ENCODE measurements at regions not wholly inside any gene's neighbourhood (a gene's known extent, or its start where the extent isn't known, plus 50 kb on each side); places are given as distances from the start of the nearest gene placed in this dataset.
"Not testable (repeated sequence)": the region's sequence is repeated elsewhere in the genome, so short reads cannot be mapped to it uniquely, and the experiment has no call there.

DNA sequence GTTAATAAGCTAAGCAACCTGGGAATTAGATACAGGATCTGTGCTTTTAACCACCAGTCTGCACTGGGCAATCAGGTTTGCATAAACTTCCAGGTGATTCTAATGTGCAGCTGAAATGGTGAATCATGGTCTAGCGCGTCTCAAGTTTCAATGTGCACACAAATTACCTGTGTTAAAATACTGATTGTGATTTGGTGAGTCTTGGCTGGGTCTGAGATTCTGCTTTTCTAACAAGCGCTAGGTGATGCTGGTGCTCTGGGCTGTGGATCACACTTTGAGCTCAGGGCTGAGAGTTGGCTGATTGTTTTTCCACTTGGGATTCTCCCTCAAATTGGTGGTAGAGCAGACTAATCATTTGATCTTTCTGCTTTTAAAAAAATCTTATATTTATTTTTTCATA lies 124.8 kb downstream of the C12orf75 start:
- DNase-seq (ENCODE audit: low read depth, low spot score), result no peak

DNA sequence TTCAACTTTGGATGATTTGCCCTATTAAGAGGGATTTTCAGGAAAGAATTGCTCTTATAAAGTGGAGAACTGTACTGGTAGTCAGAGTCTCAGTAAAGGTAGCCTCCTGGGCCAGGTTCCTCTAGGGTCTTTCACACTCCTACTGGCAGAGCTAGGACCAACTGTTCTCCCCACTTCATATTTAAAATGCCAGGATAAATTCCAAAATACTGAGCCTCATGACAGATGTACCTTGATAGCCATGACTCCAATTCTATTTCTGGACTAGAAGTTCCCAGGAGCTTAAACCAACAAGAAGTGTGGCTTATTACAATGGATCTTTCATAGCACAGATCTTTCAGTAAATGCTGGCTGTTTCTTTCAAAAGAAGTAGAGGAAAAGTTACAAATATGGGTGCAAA lies 126.5 kb downstream of the C12orf75 start:
- no peak for DNase-seq (ENCODE audit: low read depth, low spot score)

DNA sequence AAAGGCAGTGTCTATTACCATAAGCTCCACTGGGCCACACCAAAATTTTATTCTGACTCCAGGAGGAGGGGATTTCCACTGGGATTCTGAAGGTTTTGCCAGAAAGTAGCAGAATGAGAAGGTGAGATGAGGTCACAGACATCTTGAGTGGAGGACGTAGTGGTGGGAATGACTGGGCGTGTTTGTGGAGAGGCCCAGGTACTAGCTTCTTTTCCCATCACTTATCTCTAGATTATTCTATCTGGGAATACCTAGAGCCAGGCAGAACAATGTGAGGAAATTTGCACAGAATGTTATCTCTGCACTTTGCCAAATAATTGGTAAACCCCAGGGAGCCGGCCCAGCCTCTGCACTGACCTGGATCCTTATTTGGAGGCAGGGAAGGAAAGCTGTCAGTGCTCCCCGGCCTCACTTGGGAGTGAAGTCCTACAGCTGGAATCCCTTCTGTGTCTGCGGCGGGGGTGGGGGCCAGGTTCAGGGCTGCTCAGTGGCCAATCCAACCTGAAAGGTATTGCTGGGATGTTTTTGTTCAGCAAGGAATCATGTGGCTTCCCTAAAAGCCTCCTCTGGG lies 129.4 kb downstream of the C12orf75 start:
- no peak for DNase-seq (ENCODE audit: low read depth, low spot score)

GRCh38 chr12:105461271-105461943 lies 130.9 kb downstream of the C12orf75 start:
- DNase-seq (ENCODE audit: low read depth, low spot score), result no peak

- DNase-seq (ENCODE audit: low read depth, low spot score), result no peak
Observed at GRCh38 chr12:105461944-105462762, 131.7 kb downstream of the C12orf75 start.

DNA sequence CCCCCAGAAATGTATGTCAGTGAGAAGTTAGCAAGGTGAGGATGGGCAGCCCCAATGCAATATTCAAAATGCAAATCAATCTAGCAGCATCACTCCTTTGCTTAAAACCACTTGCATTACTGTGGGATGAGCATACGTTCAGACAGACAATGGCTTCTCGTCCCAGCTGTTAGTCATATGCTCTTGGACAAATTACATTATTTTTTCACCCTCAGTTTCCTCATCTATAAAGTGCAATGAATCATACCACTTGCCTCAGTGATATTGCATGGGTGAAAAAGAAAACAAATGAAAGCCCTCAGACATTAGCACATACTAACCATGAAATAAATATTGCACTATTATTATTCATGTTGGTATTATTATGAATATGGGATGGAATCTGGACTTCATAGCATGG lies 132.3 kb downstream of the C12orf75 start:
- no peak for DNase-seq (ENCODE audit: low read depth, low spot score)

DNA sequence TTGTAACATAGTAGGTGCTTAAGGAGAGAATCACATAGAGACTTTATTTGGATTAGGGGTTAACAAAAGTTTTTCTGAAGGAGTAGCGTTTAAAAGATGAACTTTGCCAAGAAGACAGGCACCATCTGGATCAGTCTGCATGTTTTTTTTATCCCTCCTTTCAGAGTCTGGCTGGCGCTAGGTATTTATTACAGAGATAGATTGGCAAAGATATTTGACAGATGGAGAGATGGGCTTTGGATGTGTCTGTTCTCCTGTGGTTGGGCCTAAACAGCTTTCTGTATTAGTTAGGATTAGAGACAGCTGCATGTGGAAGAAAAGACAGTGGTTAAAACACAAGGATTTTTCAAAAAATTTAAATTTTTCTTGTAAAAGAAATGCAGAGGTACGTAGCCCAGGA lies 133.9 kb downstream of the C12orf75 start:
- DNase-seq (ENCODE audit: low read depth, low spot score), result no peak

- DNase-seq (ENCODE audit: low read depth, low spot score), result no peak
Observed at GRCh38 chr12:105466231-105466900, 135.9 kb downstream of the C12orf75 start.

DNA sequence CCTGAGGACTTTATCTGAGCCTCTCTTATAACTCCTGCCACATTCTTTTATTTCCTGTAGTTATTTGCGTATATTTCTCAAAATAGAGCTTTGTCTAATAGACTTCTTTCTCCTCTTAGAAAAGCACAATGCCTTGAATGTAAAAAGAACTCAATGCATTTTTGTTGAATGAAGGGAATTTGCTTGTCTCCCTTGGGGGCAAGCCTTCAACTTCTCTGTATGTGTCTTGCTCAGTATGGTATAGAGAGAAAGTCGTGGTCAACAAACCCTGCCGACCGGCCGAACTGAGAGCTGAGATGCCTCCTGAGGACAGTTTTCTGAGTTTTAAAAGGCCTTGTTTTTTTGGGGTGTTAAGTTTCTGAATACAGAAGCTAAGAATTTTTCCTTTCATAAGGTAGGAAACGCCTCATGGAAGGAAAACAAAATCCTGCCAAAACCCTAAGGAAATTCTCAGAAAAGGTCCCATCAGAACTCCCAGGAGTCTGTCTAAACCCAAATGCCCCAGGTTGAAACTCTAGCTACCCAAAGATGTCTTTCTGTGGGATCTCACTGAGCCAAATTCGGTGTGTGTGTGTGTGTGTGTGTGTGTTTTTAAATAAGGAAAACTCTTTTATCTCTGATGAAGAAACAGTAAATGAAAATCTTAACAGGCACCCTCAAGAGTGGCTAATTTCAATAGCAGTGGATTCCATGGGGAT lies 136.6 kb downstream of the C12orf75 start:
- DNase-seq (ENCODE audit: low read depth, low spot score), result no peak

- no peak for DNase-seq (ENCODE audit: low read depth, low spot score)
Observed at GRCh38 chr12:105467710-105468366, 137.3 kb downstream of the C12orf75 start.

DNA sequence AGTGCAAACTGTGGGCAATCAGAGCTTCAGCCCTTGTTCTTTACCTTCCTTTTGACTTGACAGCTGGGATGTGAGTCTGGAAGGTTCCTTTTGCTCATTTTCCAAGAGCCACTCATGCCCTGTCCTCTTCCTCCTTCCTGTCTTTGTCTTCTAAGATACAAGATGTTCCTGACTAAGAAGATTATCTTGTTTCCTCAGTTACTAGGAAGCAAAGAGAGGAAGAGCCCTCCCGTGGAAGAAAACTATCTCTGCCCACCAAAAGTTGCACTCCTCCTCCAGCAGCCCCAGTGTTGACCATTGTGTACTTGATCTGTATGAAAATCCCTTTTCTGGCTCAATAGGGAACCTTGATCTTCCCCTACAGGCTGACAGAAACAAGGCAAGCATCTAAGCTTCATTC lies 138.0 kb downstream of the C12orf75 start:
- no peak for DNase-seq (ENCODE audit: low read depth, low spot score)

- DNase-seq (ENCODE audit: low read depth, low spot score), result no peak
Observed at GRCh38 chr12:105469211-105469610, 138.7 kb downstream of the C12orf75 start.

DNA sequence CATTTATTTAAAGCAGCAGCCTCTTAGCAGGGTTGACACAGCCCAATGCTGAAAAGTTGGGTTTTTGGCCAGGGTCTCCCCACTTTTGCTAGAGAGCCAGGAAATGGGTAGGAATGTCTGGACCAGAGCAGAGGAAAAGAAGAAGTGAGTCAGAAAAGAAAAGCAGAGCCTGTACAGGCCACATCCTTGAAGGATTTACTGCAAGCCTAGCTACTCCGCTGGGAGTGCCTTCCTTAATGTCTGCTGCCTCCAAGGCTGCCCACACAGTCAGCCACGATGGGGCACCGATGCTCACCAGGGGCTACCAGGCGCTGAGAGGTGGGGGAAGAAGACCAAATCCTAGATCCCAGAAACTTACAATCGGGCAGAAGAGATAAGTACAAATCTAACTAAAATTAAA lies 139.2 kb downstream of the C12orf75 start:
- no peak for DNase-seq (ENCODE audit: low read depth, low spot score)

- no peak for DNase-seq (ENCODE audit: low read depth, low spot score)
Observed at GRCh38 chr12:105470102-105470501, 139.6 kb downstream of the C12orf75 start.

DNA sequence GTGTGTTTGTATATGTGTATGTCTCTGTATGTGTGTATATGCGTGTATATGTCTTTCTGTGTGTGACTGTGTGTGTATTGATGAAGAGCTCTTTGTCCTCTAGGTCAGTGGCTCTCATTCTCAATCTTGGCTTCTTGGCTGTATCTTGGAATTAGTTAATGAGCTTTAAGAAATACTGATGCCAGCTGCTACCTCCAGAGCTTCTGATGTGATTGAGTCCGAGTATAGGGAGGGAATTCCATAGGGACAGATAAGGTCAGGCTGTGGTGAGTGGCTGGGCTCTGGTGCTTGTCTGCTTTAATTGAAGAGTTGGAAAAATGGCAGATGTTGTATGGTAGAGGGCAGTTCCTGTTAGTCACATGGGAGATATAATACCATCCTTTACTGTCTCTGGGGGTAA lies 140.1 kb downstream of the C12orf75 start:
- no peak for DNase-seq (ENCODE audit: low read depth, low spot score)

- DNase-seq (ENCODE audit: low read depth, low spot score), result no peak
Observed at GRCh38 chr12:105474672-105475071, 144.2 kb downstream of the C12orf75 start.

DNA sequence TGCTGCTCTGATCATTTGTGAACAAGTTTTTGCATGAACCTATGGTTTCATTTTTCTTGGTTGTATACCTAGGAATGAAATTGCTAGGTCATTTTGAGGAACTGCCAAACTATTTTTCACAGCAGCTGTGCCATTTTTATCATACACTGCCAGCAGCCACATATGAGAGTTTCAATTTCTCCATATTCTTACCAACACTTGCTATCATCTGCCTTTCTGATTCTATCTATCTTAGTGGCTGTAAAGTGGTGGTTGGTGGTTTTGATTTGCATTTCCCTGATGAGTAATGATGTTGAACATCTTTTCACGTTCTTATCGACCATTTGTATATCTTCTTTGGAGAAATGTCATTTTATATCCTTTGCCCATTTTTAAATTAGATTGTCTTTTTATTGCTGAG lies 146.1 kb downstream of the C12orf75 start:
- DNase-seq (ENCODE audit: low read depth, low spot score), result no peak

DNA sequence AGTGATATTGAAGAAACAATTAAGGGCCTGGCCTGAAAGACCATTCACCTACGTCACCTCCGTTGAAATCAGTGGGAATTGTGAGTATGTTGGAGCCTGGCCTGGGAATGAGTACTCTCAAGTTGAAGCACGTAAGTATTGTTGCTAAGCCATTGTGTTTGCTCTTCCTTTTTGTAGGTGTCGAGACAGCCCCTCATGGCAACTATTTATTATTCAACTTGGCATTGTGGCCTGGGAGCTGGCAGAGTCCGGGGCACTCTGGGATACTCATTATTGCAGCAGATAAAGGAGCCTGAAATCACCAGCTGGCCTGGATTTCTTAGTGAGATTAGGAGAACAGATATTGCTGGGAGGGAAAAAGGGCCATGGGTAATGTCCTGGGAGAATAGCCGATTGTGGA lies 147.4 kb downstream of the C12orf75 start:
- DNase-seq (ENCODE audit: low read depth, low spot score), result no peak

DNA sequence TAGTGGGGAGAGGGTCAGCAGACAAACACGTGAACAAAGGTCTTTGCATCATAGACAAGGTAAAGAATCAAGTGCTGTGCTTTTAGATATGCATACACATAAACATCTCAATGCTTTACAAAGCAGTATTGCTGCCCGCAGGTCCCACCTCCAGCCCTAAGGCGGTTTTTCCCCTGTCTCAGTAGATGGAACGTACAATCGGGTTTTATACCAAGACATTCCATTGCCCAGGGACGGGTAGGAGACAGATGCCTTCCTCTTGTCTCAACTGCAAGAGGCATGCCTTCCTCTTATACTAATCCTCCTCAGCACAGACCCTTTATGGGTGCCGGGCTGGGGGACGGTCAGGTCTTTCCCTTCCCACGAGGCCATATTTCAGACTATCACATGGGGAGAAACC lies 148.3 kb downstream of the C12orf75 start:
- not testable (repeated sequence) for DNase-seq (ENCODE audit: low read depth, low spot score)

- DNase-seq (ENCODE audit: low read depth, low spot score), result no peak
Observed at GRCh38 chr12:105479710-105480109, 149.2 kb downstream of the C12orf75 start.

DNA sequence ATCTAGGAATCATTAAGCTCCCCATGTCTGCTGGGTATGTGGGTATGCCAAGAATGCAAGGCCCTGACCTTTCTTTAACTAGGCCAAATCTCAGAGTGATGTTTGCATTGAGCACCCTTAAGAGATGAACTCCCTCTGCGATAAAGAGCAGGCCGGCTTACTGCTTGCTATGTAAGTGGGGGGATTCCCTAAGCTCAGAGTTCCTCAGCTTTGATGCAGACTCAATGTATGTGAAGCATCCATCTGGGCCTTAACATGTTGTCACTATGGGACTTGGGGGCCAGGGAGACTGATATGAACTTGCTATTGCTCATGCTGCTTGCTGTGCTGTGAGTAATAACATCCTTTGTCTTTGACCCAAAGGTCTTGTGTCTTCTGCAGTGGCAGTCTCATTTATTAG lies 149.7 kb downstream of the C12orf75 start:
- DNase-seq (ENCODE audit: low read depth, low spot score), result no peak
